Trophoblast cell (in vitro differentiated cells and primary cell): ENCODE measurements at regions not wholly inside any gene's neighbourhood (a gene's known extent, or its start where the extent isn't known, plus 50 kb on each side); places are given as distances from the start of the nearest gene placed in this dataset.

Experiments
- DNase-seq, 2 donors: peaks; one replicate each; pipeline ENCODE4 v3.0.0-alpha.2; 2016
- H2AFZ ChIP-seq: 2 replicates; pipeline ENCODE4 v1.6.1; 2013; ENCODE audit warnings: low read length, moderate library complexity, mild to moderate bottlenecking; ENCODE audit not compliant: insufficient read depth, poor library complexity
- H2AK5ac ChIP-seq: 2 replicates; pipeline ENCODE4 v1.6.1; 2013; ENCODE audit warnings: mild to moderate bottlenecking, low read length
- H2BK120ac ChIP-seq: 2 replicates; pipeline ENCODE4 v1.6.1; 2013; ENCODE audit warnings: low read length, mild to moderate bottlenecking, moderate library complexity; ENCODE audit not compliant: insufficient read depth, poor library complexity
- H2BK12ac ChIP-seq: 2 replicates; pipeline ENCODE4 v1.6.1; 2013; ENCODE audit warnings: mild to moderate bottlenecking, low read length, moderate library complexity
- H2BK5ac ChIP-seq: 2 replicates; pipeline ENCODE4 v1.6.1; 2013; ENCODE audit warnings: low read length, low read depth, moderate library complexity, mild to moderate bottlenecking; ENCODE audit not compliant: poor library complexity
- H3K14ac ChIP-seq: 2 replicates; pipeline ENCODE4 v1.6.1; 2013; ENCODE audit warnings: mild to moderate bottlenecking, low read length
- H3K18ac ChIP-seq: 2 replicates; pipeline ENCODE4 v1.6.1; 2013; ENCODE audit warnings: mild to moderate bottlenecking, low read length
- H3K23ac ChIP-seq: 2 replicates; pipeline ENCODE4 v1.6.1; 2013; ENCODE audit warnings: low read length
- H3K27ac ChIP-seq: 2 replicates; pipeline ENCODE4 v1.5.1; 2013; ENCODE audit warnings: low read depth, mild to moderate bottlenecking, inconsistent platforms, low read length, moderate library complexity
- H3K27me3 ChIP-seq: 2 replicates; pipeline ENCODE4 v1.6.1; 2013; ENCODE audit warnings: inconsistent platforms, mild to moderate bottlenecking, low read length, moderate library complexity; ENCODE audit not compliant: insufficient read depth
- H3K36me3 ChIP-seq, 2 experiments: 1 replicate in 1 of 2; 2 replicates in 1 of 2; pipeline ENCODE4 v1.6.1; 2013; ENCODE audit warnings: low read length in 2 of 2, mild to moderate bottlenecking in 2 of 2, moderate library complexity in 1 of 2; ENCODE audit not compliant: insufficient read depth in 2 of 2, control insufficient read depth in 1 of 2
- H3K4ac ChIP-seq: 2 replicates; pipeline ENCODE4 v1.6.1; 2013; ENCODE audit warnings: low read depth, mild to moderate bottlenecking, low read length, moderate library complexity
- H3K4me1 ChIP-seq, 2 experiments: 1 replicate in 1 of 2; 2 replicates in 1 of 2; pipeline ENCODE4 v1.6.1; 2013; ENCODE audit warnings: low read length in 2 of 2, mild to moderate bottlenecking in 2 of 2, moderate library complexity in 1 of 2; ENCODE audit not compliant: insufficient read depth in 2 of 2, control insufficient read depth in 1 of 2
- H3K4me2 ChIP-seq: 2 replicates; pipeline ENCODE4 v1.6.1; 2013; ENCODE audit warnings: inconsistent platforms, mild to moderate bottlenecking, low read length, moderate library complexity
- H3K4me3 ChIP-seq: 2 replicates; pipeline ENCODE4 v1.5.1; 2013; ENCODE audit warnings: mild to moderate bottlenecking, low read depth, low read length, inconsistent platforms
- H3K79me1 ChIP-seq: one replicate; pipeline ENCODE4 v1.6.1; 2013; ENCODE audit warnings: low read length
- H3K79me2 ChIP-seq: 2 replicates; pipeline ENCODE4 v1.6.1; 2013; ENCODE audit warnings: low read length, mild to moderate bottlenecking; ENCODE audit not compliant: control insufficient read depth, insufficient read depth, poor library complexity
- H3K9ac ChIP-seq: 2 replicates; pipeline ENCODE4 v1.6.1; 2013; ENCODE audit warnings: mild to moderate bottlenecking, low read length
- H3K9me3 ChIP-seq: 2 replicates; pipeline ENCODE4 v1.6.1; 2013; ENCODE audit warnings: low read depth, mild to moderate bottlenecking, control low read depth, inconsistent platforms, low read length; ENCODE audit not compliant: insufficient read depth
- H4K12ac ChIP-seq: 2 replicates; pipeline ENCODE4 v1.6.1; 2013; ENCODE audit warnings: low read depth, mild to moderate bottlenecking, low read length, moderate library complexity
- H4K8ac ChIP-seq: 2 replicates; pipeline ENCODE4 v1.6.1; 2013; ENCODE audit warnings: low read depth, mild to moderate bottlenecking, low read length, moderate library complexity
- H4K91ac ChIP-seq: one replicate; pipeline ENCODE4 v1.6.1; 2013; ENCODE audit warnings: low read depth, mild to moderate bottlenecking, low read length, moderate library complexity
- WGBS: extraction: QIAGEN DNeasy Blood & Tissue Kit; methylation state at CpG from one replicate; pipeline ENCODE4 v1.1.7; 2013; ENCODE audit warnings: missing lambda C conversion rate; ENCODE audit not compliant: insufficient read length, insufficient coverage; ENCODE audit errors: extremely low coverage; 5-methylcytosine and 5-hydroxymethylcytosine counted together

- Histone ChIP-seq H4K12ac (no peak overlapping the region), H3K23ac (no peak overlapping the region), H3K9me3 (no peaks in the 10 kb centered on the region), H3K4ac (no peak overlapping the region), H2BK120ac (no peak overlapping the region), H3K27ac (no peak overlapping the region), H2AFZ (no peak overlapping the region), H3K79me2 (no peaks in the 10 kb centered on the region), H3K4me1 (no peaks in the 10 kb centered on the region), H2BK12ac (no peak overlapping the region), H3K36me3 (no peaks in the 10 kb centered on the region), H3K18ac (no peak overlapping the region), H2AK5ac (no peak overlapping the region), H3K27me3 (no peaks in the 10 kb centered on the region), H3K79me1 (no peaks in the 10 kb centered on the region), H3K14ac (no peak overlapping the region), H2BK5ac (no peak overlapping the region), H4K91ac (no peak overlapping the region), H3K4me3 (no peak overlapping the region), H3K4me2 (no peak overlapping the region), H3K9ac (no peak overlapping the region), H4K8ac (no peak overlapping the region)
- DNase-seq = no peak
Measured at GRCh38 chrX:73267979-73268378, 53.3 kb upstream of the NAP1L2 start.

DNA sequence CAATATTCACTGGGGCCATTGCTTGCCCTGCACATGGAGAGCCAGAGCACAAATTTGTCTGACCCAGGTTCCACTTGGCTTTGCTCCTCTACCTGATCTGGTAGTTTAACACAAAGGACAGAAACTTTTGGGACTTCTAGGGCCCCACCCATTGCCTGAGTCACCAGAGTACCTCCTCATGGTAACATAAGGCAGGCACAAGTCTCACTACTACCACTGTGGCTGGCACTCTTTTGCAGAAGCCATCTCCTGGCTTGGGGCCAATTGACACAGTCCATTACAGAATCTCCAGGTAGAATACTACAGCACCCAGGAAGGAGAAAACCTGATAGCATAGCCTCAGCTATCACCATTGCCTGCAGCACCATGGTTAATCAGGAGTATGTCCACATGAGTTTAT, 52.6 kb upstream of the NAP1L2 start:
- H3K18ac ChIP-seq = no peak overlapping the region
- H3K36me3 ChIP-seq = no peaks in the 10 kb centered on the region
- no peak overlapping the region for H2BK12ac ChIP-seq
- H2AK5ac ChIP-seq = no peak overlapping the region
- H2BK120ac ChIP-seq = no peak overlapping the region
- no peak overlapping the region for H4K91ac ChIP-seq
- H3K9me3 ChIP-seq = no peaks in the 10 kb centered on the region
- H3K4me1 ChIP-seq = no peaks in the 10 kb centered on the region
- DNase-seq = no peak
- H3K27me3 ChIP-seq = no peaks in the 10 kb centered on the region
- H4K8ac ChIP-seq = no peak overlapping the region
- no peaks in the 10 kb centered on the region for H3K79me2 ChIP-seq
- no peak overlapping the region for H2AFZ ChIP-seq
- no peak overlapping the region for H2BK5ac ChIP-seq
- no peak overlapping the region for H3K27ac ChIP-seq
- no peak overlapping the region for H4K12ac ChIP-seq
- no peak overlapping the region for H3K23ac ChIP-seq
- H3K4ac ChIP-seq = no peak overlapping the region
- H3K14ac ChIP-seq = no peak overlapping the region
- no peak overlapping the region for H3K9ac ChIP-seq
- H3K79me1 ChIP-seq = no peaks in the 10 kb centered on the region
- H3K4me3 ChIP-seq = no peak overlapping the region
- H3K4me2 ChIP-seq = no peak overlapping the region

GRCh38 chrX:73266766-73267165, 52.1 kb upstream of the NAP1L2 start:
- Histone ChIP-seq H3K14ac (no peak overlapping the region), H3K18ac (no peak overlapping the region), H2BK120ac (no peak overlapping the region), H2AK5ac (no peak overlapping the region), H2AFZ (no peak overlapping the region), H3K36me3 (no peaks in the 10 kb centered on the region), H3K9me3 (no peaks in the 10 kb centered on the region), H4K12ac (no peak overlapping the region), H3K4me3 (no peak overlapping the region), H3K27me3 (no peaks in the 10 kb centered on the region), H3K23ac (no peak overlapping the region), H2BK12ac (no peak overlapping the region), H3K4me2 (no peak overlapping the region), H3K4ac (no peak overlapping the region), H3K79me2 (no peaks in the 10 kb centered on the region), H3K4me1 (no peaks in the 10 kb centered on the region), H3K27ac (no peak overlapping the region), H2BK5ac (no peak overlapping the region), H3K9ac (no peak overlapping the region), H4K8ac (no peak overlapping the region), H3K79me1 (no peaks in the 10 kb centered on the region), H4K91ac (no peak overlapping the region)
- no peak for DNase-seq
- no CpG with 5 or more reads among the region's 2 CpGs for WGBS
